ENCODE measurements at regions not wholly inside any gene's neighbourhood (a gene's known extent, or its start where the extent isn't known, plus 50 kb on each side); places are given as distances from the start of the nearest gene placed in this dataset.

DNA sequence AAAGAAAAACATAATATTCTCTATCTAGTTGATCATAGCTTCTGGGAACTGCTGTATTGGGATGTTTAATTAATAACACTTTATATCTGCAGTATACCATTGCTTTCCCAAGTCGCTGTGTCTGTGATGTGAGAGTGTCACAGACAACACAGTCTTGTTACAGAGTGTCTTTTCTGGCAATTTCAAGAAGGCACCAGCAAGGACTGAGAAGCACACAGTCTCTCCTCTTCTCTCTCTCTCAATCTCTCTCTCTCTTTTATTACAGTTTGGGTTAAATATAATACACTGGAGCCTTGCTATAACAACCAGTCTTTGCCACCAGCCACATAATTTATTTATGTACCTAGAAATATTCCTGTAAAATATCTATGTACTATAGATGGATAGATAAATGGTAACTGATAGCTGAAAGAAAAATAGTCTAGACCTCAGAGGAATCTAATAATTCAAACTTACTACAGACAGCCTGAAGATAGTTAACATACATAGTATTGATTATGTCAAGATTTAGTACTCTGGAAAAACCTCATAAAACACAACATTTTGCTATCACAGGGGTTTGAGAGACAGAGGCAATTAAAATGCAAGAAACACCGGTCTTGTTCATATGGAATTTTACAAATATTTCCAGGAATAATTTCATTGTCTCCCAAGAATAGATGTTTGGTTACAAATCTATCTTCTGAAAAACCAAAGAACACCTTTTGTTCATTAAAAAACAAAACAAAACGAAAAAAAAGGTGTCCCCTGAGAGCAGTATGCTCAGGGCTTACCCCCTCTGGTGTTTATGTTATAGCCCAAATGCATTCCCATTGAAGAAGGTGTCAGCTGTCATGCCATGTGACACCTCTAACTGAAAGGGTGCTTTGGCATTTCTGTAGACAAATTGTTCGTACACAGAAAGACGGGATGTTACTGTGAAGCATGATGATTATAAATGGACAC lies 507.8 kb downstream of the TBC1D4 start:
- CTCF ChIA-PET, result interaction anchor here (0.6 kb wide), 1 partner anchor 30 kb away, joined by 3 read pairs; no protein-coding TSS in a partner anchor

DNA sequence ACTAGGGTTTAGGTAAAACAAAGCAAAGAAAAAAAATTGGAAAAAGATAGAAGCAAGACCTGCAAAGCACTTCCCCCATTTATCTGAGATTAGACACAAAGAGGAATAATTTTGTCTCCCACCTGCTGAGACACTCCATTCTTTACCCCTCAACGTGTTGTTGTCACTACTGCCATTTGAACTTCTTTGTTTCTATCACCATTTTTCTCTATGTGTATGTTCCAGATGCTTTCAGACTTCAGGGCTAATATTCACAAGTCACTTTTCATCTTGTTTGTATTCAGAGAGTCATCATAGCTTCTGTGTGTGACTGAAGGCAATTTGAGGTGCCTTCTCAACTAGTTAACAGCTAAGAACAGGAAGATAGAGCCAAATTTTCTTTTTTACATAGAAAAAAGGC lies 512.5 kb downstream of the TBC1D4 start:
- H3K27ac Mint-ChIP-seq, result no peak overlapping the region
- no peaks in the 10 kb centered on the region for H3K36me3 Mint-ChIP-seq (ENCODE audit: low read depth)
- ChIA-PET CTCF (interaction anchor here (0.8 kb wide), 1 partner anchor 253 kb away, joined by 4 read pairs; no protein-coding TSS in a partner anchor), POLR2A (no interaction called here)
- intact Hi-C loops (cut with DNase I, micrococcal nuclease), result no loop called here
- ATAC-seq (no peak), DNase-seq (no peak)
- no peaks in the 10 kb centered on the region for H3K4me1 Mint-ChIP-seq
- no peak overlapping the region for H3K4me3 Mint-ChIP-seq
- peaks cover 12% of the 10 kb centered on the region for H3K27me3 Mint-ChIP-seq
- no peaks in the 10 kb centered on the region for H3K9me3 Mint-ChIP-seq (ENCODE audit: low read depth)

More for the DNA sequence above, 507.8 kb downstream of the TBC1D4 start:
- H3K36me3 Mint-ChIP-seq (ENCODE audit: low read depth), result no peaks in the 10 kb centered on the region
- ATAC-seq (no peak), DNase-seq (no peak)
- H3K27me3 Mint-ChIP-seq, result peaks cover 24% of the 10 kb centered on the region
- intact Hi-C loops (cut with DNase I, micrococcal nuclease), result no loop called here
- H3K4me1 Mint-ChIP-seq, result no peaks in the 10 kb centered on the region
- no peak overlapping the region for H3K27ac Mint-ChIP-seq
- H3K9me3 Mint-ChIP-seq (ENCODE audit: low read depth), result no peaks in the 10 kb centered on the region
- H3K4me3 Mint-ChIP-seq, result no peak overlapping the region
- POLR2A ChIA-PET, result no interaction called here

DNA sequence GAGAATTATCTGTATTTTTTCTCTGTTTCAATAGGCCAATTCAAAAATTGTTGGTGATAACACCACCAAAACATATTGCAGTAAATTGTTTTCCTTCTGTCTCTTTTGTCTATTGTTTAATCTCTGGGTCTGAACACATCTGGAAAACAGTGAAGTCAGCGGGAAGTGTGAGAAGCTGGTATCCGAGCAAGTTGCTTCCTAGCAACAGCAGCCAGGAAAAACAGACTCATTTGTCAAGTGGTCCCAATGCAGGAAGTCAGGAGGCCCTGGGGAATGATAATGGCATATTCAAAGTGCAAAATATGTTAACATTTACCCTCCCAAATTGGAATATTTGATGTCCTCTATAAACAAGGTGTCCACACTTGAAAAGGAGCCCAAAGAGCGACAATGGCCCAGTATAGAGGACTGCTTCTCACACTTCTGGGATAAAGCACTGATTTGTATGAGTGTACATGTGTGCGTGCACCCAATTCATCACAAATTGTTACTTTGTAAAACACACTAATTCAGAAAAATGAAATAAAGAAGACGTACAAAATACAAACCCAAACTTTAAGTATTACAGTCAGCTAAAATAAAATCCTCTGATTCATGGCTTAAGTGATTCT lies 515.0 kb downstream of the TBC1D4 start:
- CTCF ChIA-PET, result interaction anchor here (0.7 kb wide), 1 partner anchor 25 kb away, joined by 3 read pairs; no protein-coding TSS in a partner anchor

DNA sequence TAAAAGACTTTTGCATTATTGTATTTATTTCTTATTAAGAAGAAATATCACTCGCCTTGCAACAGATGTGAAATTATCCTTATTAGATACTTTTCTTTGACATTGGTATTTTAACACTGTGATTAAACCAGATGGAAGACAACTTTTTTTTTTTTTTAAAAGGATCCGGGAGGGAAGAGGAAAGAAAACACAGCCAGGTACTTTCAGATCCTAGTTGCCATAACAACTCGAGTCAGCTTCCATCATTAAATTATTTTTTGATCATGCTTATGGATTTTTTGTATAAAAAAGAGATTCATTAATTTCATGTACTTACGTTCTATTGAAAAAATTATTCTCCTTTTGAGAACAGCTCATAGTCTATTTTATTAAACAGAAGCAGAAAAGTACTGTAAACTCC lies 515.7 kb downstream of the TBC1D4 start:
- DNase-seq (no peak), ATAC-seq (no peak)
- H3K4me1 Mint-ChIP-seq, result no peaks in the 10 kb centered on the region
- POLR2A ChIA-PET, result no interaction called here
- no peaks in the 10 kb centered on the region for H3K9me3 Mint-ChIP-seq (ENCODE audit: low read depth)
- intact Hi-C loops (cut with DNase I, micrococcal nuclease), result no loop called here
- no peak overlapping the region for H3K27ac Mint-ChIP-seq
- CTCF ChIA-PET, result no interaction called here
- H3K4me3 Mint-ChIP-seq, result no peak overlapping the region
- H3K36me3 Mint-ChIP-seq (ENCODE audit: low read depth), result no peaks in the 10 kb centered on the region
- H3K27me3 Mint-ChIP-seq, result peaks cover 8% of the 10 kb centered on the region

More for the DNA sequence above, 515.0 kb downstream of the TBC1D4 start:
- DNase-seq (no peak), ATAC-seq (no peak)
- Mint-ChIP-seq H3K4me3 (no peak overlapping the region), H3K36me3 (ENCODE audit: low read depth) (no peaks in the 10 kb centered on the region), H3K27ac (no peak overlapping the region), H3K27me3 (peaks cover 8% of the 10 kb centered on the region), H3K4me1 (no peaks in the 10 kb centered on the region), H3K9me3 (ENCODE audit: low read depth) (no peaks in the 10 kb centered on the region)
- POLR2A ChIA-PET, result no interaction called here
- intact Hi-C loops (cut with DNase I, micrococcal nuclease), result no loop called here

DNA sequence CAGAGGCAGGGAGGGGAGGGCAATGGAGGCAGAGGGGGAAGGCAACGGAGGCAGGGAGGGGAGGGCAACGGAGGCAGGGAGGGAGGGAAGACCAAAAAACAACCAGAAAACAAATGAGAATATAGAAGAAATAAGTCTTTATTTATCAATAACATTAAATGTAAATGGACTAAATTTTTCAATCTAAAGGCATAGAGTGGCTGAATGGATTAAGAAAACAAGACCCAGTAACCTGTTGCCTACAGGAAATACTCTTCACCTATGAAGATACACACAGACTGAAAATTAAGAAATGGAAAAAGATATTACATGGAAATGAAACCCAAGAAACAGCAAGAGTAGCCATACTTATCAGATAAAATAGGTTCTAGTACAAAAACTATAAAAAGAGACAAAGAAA lies 536.3 kb downstream of the TBC1D4 start:
- CTCF ChIA-PET, result no interaction called here
- ATAC-seq (no peak), DNase-seq (no peak)
- H3K27ac Mint-ChIP-seq, result no peak overlapping the region
- H3K4me1 Mint-ChIP-seq, result no peaks in the 10 kb centered on the region
- H3K27me3 Mint-ChIP-seq, result peaks cover 5% of the 10 kb centered on the region
- no peaks in the 10 kb centered on the region for H3K36me3 Mint-ChIP-seq (ENCODE audit: low read depth)
- intact Hi-C loops (cut with DNase I, micrococcal nuclease), result no loop called here
- peaks cover 18% of the 10 kb centered on the region for H3K9me3 Mint-ChIP-seq (ENCODE audit: low read depth)
- POLR2A ChIA-PET, result no interaction called here
- no peak overlapping the region for H3K4me3 Mint-ChIP-seq

DNA sequence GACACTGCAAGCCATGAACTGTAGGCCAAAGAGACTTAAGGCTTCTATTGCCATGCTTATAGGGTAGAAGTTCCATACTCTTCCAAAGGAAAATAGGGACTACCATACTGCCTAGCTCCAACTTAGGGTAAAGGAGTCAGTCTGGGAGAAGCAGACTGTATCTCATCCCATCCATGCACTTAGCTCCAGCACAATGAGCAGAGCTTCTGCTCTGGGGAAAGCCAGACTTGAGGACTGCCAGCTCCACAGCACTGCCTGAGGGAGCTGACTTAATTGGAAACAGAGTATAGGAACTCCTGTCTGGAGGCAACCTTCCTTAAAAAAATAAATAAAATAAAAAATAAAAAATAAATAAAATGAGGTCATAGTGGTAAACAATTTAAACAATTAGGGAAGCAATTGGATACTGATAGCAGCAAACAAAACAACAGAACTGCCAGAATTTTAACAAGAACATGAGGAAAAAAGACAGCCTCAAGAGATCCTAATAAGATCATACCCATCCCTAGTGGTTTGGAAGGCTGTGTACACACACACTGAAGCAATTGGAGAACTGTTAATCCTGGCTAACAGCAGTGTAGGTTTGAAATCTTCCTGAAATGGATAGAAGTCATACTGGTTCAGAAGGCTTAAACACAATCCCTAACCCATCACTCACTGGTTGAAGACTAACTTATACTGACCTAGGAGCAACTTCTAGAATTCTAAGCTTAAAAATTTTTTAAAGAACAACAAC lies 550.1 kb downstream of the TBC1D4 start:
- CTCF ChIA-PET, result interaction anchor here (0.6 kb wide), 1 partner anchor 23 kb away, joined by 3 read pairs; no protein-coding TSS in a partner anchor
- ATAC-seq (no peak), DNase-seq (no peak)
- Mint-ChIP-seq H3K9me3 (ENCODE audit: low read depth) (peaks cover 7% of the 10 kb centered on the region), H3K27ac (no peak overlapping the region), H3K27me3 (peaks cover 10% of the 10 kb centered on the region), H3K4me1 (no peaks in the 10 kb centered on the region), H3K4me3 (no peak overlapping the region), H3K36me3 (ENCODE audit: low read depth) (no peaks in the 10 kb centered on the region)
- POLR2A ChIA-PET, result interaction anchor here (0.5 to 0.6 kb wide), 2 partner anchors 196 to 472 kb away, joined by 4 read pairs; no protein-coding TSS in a partner anchor
- intact Hi-C loops (cut with DNase I, micrococcal nuclease), result no loop called here

DNA sequence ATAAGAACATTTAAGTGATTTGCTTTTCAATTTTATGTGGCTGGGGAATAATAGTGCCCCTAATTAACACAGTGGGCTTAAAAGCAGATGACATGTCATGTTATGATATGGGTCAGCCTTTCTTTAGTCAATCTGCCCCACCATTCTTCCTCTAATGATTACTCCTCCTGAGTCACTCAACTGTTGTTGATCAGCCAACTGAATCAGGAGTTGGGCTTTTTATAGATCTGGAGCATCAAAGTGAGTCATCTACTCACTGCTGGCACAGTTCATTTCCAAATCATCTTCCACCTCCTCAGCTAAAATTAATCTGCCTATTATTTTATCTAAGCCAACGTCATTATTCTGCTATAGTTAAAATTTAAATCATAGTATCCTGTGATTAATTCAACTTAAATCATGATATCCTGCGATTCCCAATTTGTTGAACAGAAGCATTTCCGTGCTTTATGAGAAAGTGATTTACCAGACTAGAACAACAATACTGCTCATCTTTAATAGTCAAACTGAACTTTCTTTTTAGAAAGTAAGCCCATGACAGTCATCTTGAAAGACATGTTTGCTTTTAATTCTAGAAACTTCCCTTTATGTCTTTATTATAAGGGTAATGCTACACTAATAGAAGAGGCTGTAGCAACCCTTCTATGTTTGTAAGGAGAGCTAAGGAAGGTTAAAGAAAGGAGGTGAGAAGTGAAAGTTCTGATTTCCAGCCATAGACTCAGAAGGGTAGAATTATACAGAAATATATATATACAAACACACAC lies 551.4 kb downstream of the TBC1D4 start:
- Mint-ChIP-seq H3K4me1 (no peaks in the 10 kb centered on the region), H3K9me3 (ENCODE audit: low read depth) (peaks cover 7% of the 10 kb centered on the region), H3K27ac (no peak overlapping the region), H3K36me3 (ENCODE audit: low read depth) (no peaks in the 10 kb centered on the region), H3K4me3 (no peak overlapping the region), H3K27me3 (peaks cover 10% of the 10 kb centered on the region)
- ChIA-PET CTCF (no interaction called here), POLR2A (interaction anchor here (0.5 kb wide), 1 partner anchor 198 kb away, joined by 4 read pairs; no protein-coding TSS in a partner anchor)
- DNase-seq (no peak), ATAC-seq (no peak)
- intact Hi-C loops (cut with DNase I, micrococcal nuclease), result no loop called here

DNA sequence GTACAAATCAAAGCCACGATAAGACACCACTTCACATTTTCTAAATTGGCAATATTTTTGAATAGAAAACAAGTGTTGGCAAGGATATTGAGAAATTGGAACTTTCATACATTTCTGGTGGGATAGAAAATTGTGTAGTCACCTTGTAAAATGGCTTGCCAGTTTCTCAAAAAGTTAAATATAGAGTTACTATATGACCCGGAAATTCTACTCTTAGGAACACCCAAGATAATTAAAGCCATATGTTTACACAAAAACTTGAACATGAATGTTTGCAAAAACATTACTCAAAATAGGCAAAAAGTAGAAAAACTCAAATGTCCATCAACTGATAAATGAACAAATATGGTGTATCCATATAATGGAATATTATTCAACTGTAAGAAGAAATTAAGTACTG lies 552.5 kb downstream of the TBC1D4 start:
- DNase-seq (no peak), ATAC-seq (no peak)
- CTCF ChIA-PET, result interaction anchor here (1.1 kb wide), 1 partner anchor 9 kb away, joined by 3 read pairs; no protein-coding TSS in a partner anchor
- Mint-ChIP-seq H3K4me1 (no peaks in the 10 kb centered on the region), H3K36me3 (ENCODE audit: low read depth) (no peaks in the 10 kb centered on the region), H3K4me3 (no peak overlapping the region), H3K27ac (no peak overlapping the region), H3K9me3 (ENCODE audit: low read depth) (peaks cover 4% of the 10 kb centered on the region), H3K27me3 (peaks cover 10% of the 10 kb centered on the region)
- POLR2A ChIA-PET, result no interaction called here
- intact Hi-C loops (cut with DNase I, micrococcal nuclease), result no loop called here

DNA sequence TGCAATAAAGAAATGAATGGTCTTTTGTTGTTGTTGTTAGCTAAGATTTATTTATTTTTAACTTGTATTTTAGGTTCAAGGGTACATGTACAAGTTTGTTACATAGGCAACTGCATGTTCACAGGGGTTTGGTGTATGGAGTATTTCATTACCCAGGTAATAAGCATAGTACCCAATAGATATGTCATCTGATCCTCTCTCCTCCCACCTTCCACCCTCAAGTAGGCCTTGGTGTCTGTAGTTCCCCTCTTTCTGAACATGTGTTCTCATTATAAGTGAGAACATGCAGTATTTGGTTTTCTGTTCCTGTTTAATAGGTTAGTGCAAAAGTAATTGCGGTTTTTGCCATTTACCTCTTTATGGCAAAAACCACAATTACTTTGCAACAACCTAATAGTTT lies 554.1 kb downstream of the TBC1D4 start:
- CTCF ChIA-PET, result interaction anchor here (0.5 kb wide), 1 partner anchor 1425 kb away, joined by 3 read pairs; no protein-coding TSS in a partner anchor
- H3K27ac Mint-ChIP-seq, result no peak overlapping the region
- no peaks in the 10 kb centered on the region for H3K36me3 Mint-ChIP-seq (ENCODE audit: low read depth)
- H3K4me1 Mint-ChIP-seq, result no peaks in the 10 kb centered on the region
- peaks cover 3% of the 10 kb centered on the region for H3K27me3 Mint-ChIP-seq
- no peak for DNase-seq
- H3K9me3 Mint-ChIP-seq (ENCODE audit: low read depth), result peaks cover 7% of the 10 kb centered on the region
- ATAC-seq, result no peak
- no peak overlapping the region for H3K4me3 Mint-ChIP-seq
- POLR2A ChIA-PET, result no interaction called here
- intact Hi-C loops (cut with DNase I, micrococcal nuclease), result no loop called here

DNA sequence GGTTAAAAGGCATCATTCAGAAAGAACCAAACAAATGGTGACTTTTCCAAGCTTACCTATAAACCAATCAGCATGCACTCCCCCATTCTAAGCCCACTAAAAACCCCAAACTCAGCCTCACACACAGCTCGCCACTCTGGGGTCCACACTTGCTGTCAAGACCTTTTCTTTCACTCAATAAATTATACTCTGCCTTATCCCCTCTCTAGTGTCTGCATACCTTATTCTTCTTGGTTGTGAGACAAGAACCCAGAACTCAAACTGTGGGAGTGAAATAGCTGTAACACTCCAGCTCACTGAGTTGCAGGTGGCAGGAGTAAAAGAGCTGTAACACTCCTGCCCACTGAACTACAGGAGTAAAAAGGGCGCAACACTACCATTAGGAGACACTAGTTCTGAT lies 559.0 kb downstream of the TBC1D4 start:
- H3K36me3 Mint-ChIP-seq (ENCODE audit: low read depth), result no peaks in the 10 kb centered on the region
- intact Hi-C loops (cut with DNase I, micrococcal nuclease), result no loop called here
- CTCF ChIA-PET, result no interaction called here
- H3K4me1 Mint-ChIP-seq, result no peaks in the 10 kb centered on the region
- peaks cover 8% of the 10 kb centered on the region for H3K9me3 Mint-ChIP-seq (ENCODE audit: low read depth)
- DNase-seq, result no peak
- H3K27me3 Mint-ChIP-seq, result no peaks in the 10 kb centered on the region
- H3K4me3 Mint-ChIP-seq, result no peak overlapping the region
- ATAC-seq, result no peak
- POLR2A ChIA-PET, result no interaction called here
- no peak overlapping the region for H3K27ac Mint-ChIP-seq

DNA sequence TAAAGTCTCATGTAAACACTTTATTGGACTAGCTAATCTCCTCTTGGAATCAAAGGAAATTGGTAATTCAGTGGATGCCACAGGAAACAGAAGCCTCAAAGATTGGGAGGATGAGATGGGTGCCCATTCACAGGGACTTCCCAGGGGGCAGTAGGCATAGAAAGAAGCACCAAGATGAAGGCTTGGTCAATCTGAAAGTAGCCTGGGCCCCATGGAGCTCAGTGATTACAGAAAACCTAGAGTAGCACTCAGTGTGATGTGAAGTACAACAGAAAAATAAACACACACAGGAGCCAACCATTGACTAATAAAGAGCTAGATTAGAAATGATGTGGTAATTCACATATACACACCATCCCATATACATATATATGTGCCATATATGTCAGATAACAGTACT lies 560.6 kb downstream of the TBC1D4 start:
- H3K4me3 Mint-ChIP-seq, result no peak overlapping the region
- H3K27me3 Mint-ChIP-seq, result no peaks in the 10 kb centered on the region
- no peaks in the 10 kb centered on the region for H3K4me1 Mint-ChIP-seq
- intact Hi-C loops (cut with DNase I, micrococcal nuclease), result no loop called here
- ATAC-seq (no peak), DNase-seq (no peak)
- no peak overlapping the region for H3K27ac Mint-ChIP-seq
- no peaks in the 10 kb centered on the region for H3K36me3 Mint-ChIP-seq (ENCODE audit: low read depth)
- peaks cover 4% of the 10 kb centered on the region for H3K9me3 Mint-ChIP-seq (ENCODE audit: low read depth)
- POLR2A ChIA-PET, result interaction anchor here (0.7 kb wide), 1 partner anchor 20 kb away, joined by 3 read pairs; no protein-coding TSS in a partner anchor
- CTCF ChIA-PET, result no interaction called here

Data from activated CD4-positive, alpha-beta T cell treated with anti-CD3 and anti-CD28 coated beads for 36 hours (primary cell).